CD14-positive monocyte (primary cell): ENCODE measurements at regions not wholly inside any gene's neighbourhood (a gene's known extent, or its start where the extent isn't known, plus 50 kb on each side); places are given as distances from the start of the nearest gene placed in this dataset.
A peak's percentile ranks its signal among the peaks of the same experiment; 100 is the strongest.

Experiments used
- DNase-seq, 3 donors: peaks; one replicate each; pipeline ENCODE4 v3.0.0-alpha.2; 2011 to 2022
- H2AFZ ChIP-seq: 2 replicates; pipeline ENCODE4 v1.6.0; 2012; ENCODE audit warnings: mild to moderate bottlenecking, low read depth, low read length, inconsistent platforms; ENCODE audit not compliant: insufficient read depth, poor library complexity, severe bottlenecking
- H3K27ac ChIP-seq, 2 donors: 1 replicate in 1 of 2; 2 replicates in 1 of 2; pipeline ENCODE4 v1.5.1; 2012 to 2013; ENCODE audit warnings: low read length in 2 of 2, control low read depth in 1 of 2, inconsistent platforms in 1 of 2, low read depth in 1 of 2, mild to moderate bottlenecking in 1 of 2
- H3K27me3 ChIP-seq, 2 donors: one replicate each; pipeline versions ENCODE4 v1.6.0 to v1.6.1; 2011 to 2013; ENCODE audit warnings: low read length in 2 of 2; ENCODE audit not compliant: control insufficient read depth in 2 of 2, insufficient read depth in 2 of 2
- H3K36me3 ChIP-seq, 2 donors: replicated peaks in 1 of 2; 1 replicate in 1 of 2; 2 replicates in 1 of 2; pipeline versions ENCODE4 v1.5.1 to v1.6.1; 2012 to 2013; ENCODE audit warnings: low read length in 2 of 2, control low read depth in 1 of 2, inconsistent platforms in 1 of 2, mild to moderate bottlenecking in 1 of 2; ENCODE audit not compliant: insufficient read depth in 2 of 2, control insufficient read depth in 1 of 2
- H3K4me1 ChIP-seq, 2 donors: 1 replicate in 1 of 2; 2 replicates in 1 of 2; pipeline versions ENCODE4 v1.5.1 to v1.6.1; 2012 to 2013; ENCODE audit warnings: low read length in 2 of 2, control low read depth in 1 of 2, inconsistent platforms in 1 of 2, mild to moderate bottlenecking in 1 of 2, moderate library complexity in 1 of 2; ENCODE audit not compliant: insufficient read depth in 2 of 2, control insufficient read depth in 1 of 2
- H3K4me2 ChIP-seq: replicated peaks from 2 replicates; pipeline ENCODE3; 2012; ENCODE audit warnings: low read length, moderate library complexity, mild to moderate bottlenecking; ENCODE audit not compliant: poor library complexity, severe bottlenecking; ENCODE audit errors: extremely low read depth
- H3K4me3 ChIP-seq, 3 experiments: fragments of 200-600 bp in 1 of 3; sonication (generic) in 1 of 3; replicated peaks in 1 of 3; 1 replicate in 2 of 3; 2 replicates in 1 of 3; pipeline ENCODE4 v1.5.1; 2011 to 2013; ENCODE audit warnings: low read length in 3 of 3, mild to moderate bottlenecking in 3 of 3, control low read depth in 2 of 3, low read depth in 2 of 3, inconsistent platforms in 1 of 3, moderate library complexity in 1 of 3
- H3K79me2 ChIP-seq: 2 replicates; pipeline ENCODE4 v1.6.0; 2012; ENCODE audit warnings: mild to moderate bottlenecking, control low read depth, inconsistent platforms, low read length, moderate library complexity; ENCODE audit not compliant: insufficient read depth
- H3K9ac ChIP-seq: 2 replicates; pipeline ENCODE4 v1.6.0; 2017; ENCODE audit warnings: low read length, mild to moderate bottlenecking; ENCODE audit not compliant: insufficient read depth, poor library complexity, severe bottlenecking
- H3K9me3 ChIP-seq, 2 donors: replicated peaks in 1 of 2; 1 replicate in 1 of 2; 2 replicates in 1 of 2; pipeline versions ENCODE4 v1.5.1 to v1.6.1; 2012 to 2013; ENCODE audit warnings: low read length in 2 of 2, control low read depth in 1 of 2; ENCODE audit not compliant: control insufficient read depth in 1 of 2, insufficient read depth in 1 of 2
- H4K20me1 ChIP-seq: 2 replicates; pipeline ENCODE4 v1.6.0; 2012; ENCODE audit warnings: mild to moderate bottlenecking, low read length, control low read depth, moderate library complexity; ENCODE audit not compliant: insufficient read depth
- H3K27ac Mint-ChIP-seq, 7 donors: one replicate each; pipeline ENCODE4 v1.8.0; 2020; ENCODE audit warnings: mild to moderate bottlenecking in 7 of 7, mixed read lengths in 7 of 7, moderate library complexity in 6 of 7, inconsistent platforms in 2 of 7
- H3K27me3 Mint-ChIP-seq, 3 donors: one replicate each; pipeline ENCODE4 v1.8.0; 2021 to 2022; ENCODE audit warnings: low read depth in 3 of 3, mild to moderate bottlenecking in 3 of 3, mixed read lengths in 3 of 3, moderate library complexity in 3 of 3, inconsistent platforms in 1 of 3
- H3K36me3 Mint-ChIP-seq, 2 donors: one replicate each; pipeline ENCODE4 v1.8.0; 2020; ENCODE audit warnings: mixed read lengths in 2 of 2, inconsistent platforms in 1 of 2, mild to moderate bottlenecking in 1 of 2
- H3K4me1 Mint-ChIP-seq: one replicate; pipeline ENCODE4 v1.8.0; 2020; ENCODE audit warnings: mild to moderate bottlenecking, mixed read lengths
- H3K4me3 Mint-ChIP-seq, 2 donors: one replicate each; pipeline ENCODE4 v1.8.0; 2020; ENCODE audit warnings: mild to moderate bottlenecking in 2 of 2, mixed read lengths in 2 of 2, moderate library complexity in 1 of 2
- H3K9me3 Mint-ChIP-seq, 7 donors: one replicate each; pipeline ENCODE4 v1.8.0; 2020 to 2022; ENCODE audit warnings: mixed read lengths in 7 of 7, mild to moderate bottlenecking in 6 of 7, moderate library complexity in 6 of 7, inconsistent platforms in 2 of 7
- CTCF ChIP-seq: fragments of 200-600 bp; IDR thresholded peaks from one replicate; pipeline ENCODE4 v1.8.0; 2022; ENCODE audit warnings: antibody characterized with exemption, mild to moderate bottlenecking
- WGBS: methylation state at CpG from one replicate; pipeline ENCODE4 v1.1.5; 2013; ENCODE audit warnings: missing lambda C conversion rate; ENCODE audit not compliant: insufficient coverage; 5-methylcytosine and 5-hydroxymethylcytosine counted together
- intact Hi-C, 2 donors: fragments of 100-400 bp; cut with micrococcal nuclease; formaldehyde crosslinking; loops; one replicate each; pipeline versions ENCODE4 v1.15.0 to v1.15.1; 2023

GRCh38 chr13:51532736-51533197 lies 51.5 kb upstream of the WDFY2 start:
- Histone ChIP-seq H3K27ac (peak overlapping the region in 1 of 2 donors; percentile 78), H4K20me1 (no peaks in the 10 kb centered on the region), H3K4me3 (no peak overlapping the region), H3K4me2 (no peak overlapping the region), H2AFZ (peak overlapping the region; percentile 15), H3K9ac (no peak overlapping the region), H3K27me3 (no peaks in the 10 kb centered on the region), H3K79me2 (no peaks in the 10 kb centered on the region), H3K4me1 (peaks cover 30 to 32% of the 10 kb centered on the region in 2 donors), H3K9me3 (no peaks in the 10 kb centered on the region), H3K36me3 (no peaks in the 10 kb centered on the region)
- DNase-seq, result peak in 1 of 3 donors; percentile 16
- Mint-ChIP-seq H3K27ac (peak overlapping the region in 4 of 7 donors; percentile 47 to 77 (median 62)), H3K4me3 (no peak overlapping the region), H3K36me3 (no peaks in the 10 kb centered on the region), H3K9me3 (peaks cover 0 to 9% (median 4%) of the 10 kb centered on the region in 7 donors), H3K4me1 (peaks cover 37% of the 10 kb centered on the region), H3K27me3 (peaks cover 0 to 2% (median 2%) of the 10 kb centered on the region in 3 donors)
- no peak for TF ChIP-seq CTCF
- intact Hi-C loops, result no loop called here
- WGBS, result no CpG with 5 or more reads among the region's 2 CpGs

GRCh38 chr13:51534041-51534817 lies 50.0 kb upstream of the WDFY2 start:
- TF ChIP-seq CTCF, result no peak
- no peaks in the 10 kb centered on the region for H3K36me3 ChIP-seq
- H3K27ac ChIP-seq, result peak overlapping the region; percentile 55 to 78
- H4K20me1 ChIP-seq, result no peaks in the 10 kb centered on the region
- no peaks in the 10 kb centered on the region for H3K9me3 ChIP-seq
- DNase-seq, result peak; percentile 40 to 69 (median 41)
- H3K79me2 ChIP-seq, result no peaks in the 10 kb centered on the region
- WGBS, result 0% methylated on average over 1 of the region's 6 CpGs
- Mint-ChIP-seq H3K4me3 (peak overlapping the region; percentile 27 to 60), H3K4me1 (peaks cover 37% of the 10 kb centered on the region), H3K9me3 (peaks cover 0 to 9% (median 0%) of the 10 kb centered on the region in 7 donors), H3K27ac (peak overlapping the region; percentile 48 to 90 (median 81)), H3K27me3 (peaks cover 0 to 2% (median under 1%) of the 10 kb centered on the region in 3 donors), H3K36me3 (no peaks in the 10 kb centered on the region)
- no peak overlapping the region for H3K9ac ChIP-seq
- peaks cover 30 to 32% of the 10 kb centered on the region in 2 donors for H3K4me1 ChIP-seq
- intact Hi-C loops, result no loop called here
- H3K4me3 ChIP-seq, result peak overlapping the region in 1 of 3 experiments; percentile 45
- H3K27me3 ChIP-seq, result no peaks in the 10 kb centered on the region
- peak overlapping the region; percentile 67 for H2AFZ ChIP-seq
- peak overlapping the region; percentile 60 for H3K4me2 ChIP-seq
